SK-N-SH (cell line): ENCODE measurements at regions not wholly inside any gene's neighbourhood (a gene's known extent, or its start where the extent isn't known, plus 50 kb on each side); places are given as distances from the start of the nearest gene placed in this dataset.

Source experiments
- ELF1 ChIP-seq: IDR thresholded peaks from 2 replicates; pipeline ENCODE4 v1.4.0; 2012
- SIN3A ChIP-seq: IDR thresholded peaks from 2 replicates; pipeline ENCODE4 v1.6.1; 2012; ENCODE audit warnings: low read depth, mild to moderate bottlenecking, low read length, moderate library complexity, borderline replicate concordance

GRCh38 chr3:81268526-81268925 lies 492.9 kb downstream of the GBE1 start:
- no peak for TF ChIP-seq ELF1
- TF ChIP-seq SIN3A: no peak
